ENCODE measurements at regions not wholly inside any gene's neighbourhood (a gene's known extent, or its start where the extent isn't known, plus 50 kb on each side); places are given as distances from the start of the nearest gene placed in this dataset.

DNA sequence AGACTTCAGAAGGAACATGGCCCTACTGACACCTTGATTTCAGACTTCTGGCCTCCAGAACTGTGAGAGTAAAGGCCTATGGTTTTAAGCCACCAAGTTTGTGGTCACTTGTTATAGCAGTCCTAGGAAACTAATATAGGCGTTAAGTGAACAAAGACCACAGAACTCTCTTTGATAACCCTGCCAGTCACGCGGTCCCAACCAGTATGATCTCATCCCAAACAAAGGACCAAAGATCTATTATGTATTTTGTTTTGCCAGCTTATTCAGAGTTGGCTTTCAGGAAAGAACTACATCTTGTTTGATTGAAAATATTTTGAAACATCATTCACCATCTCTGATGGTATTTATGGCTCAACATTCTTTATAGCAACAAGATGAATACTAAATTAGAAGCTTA, 294.4 kb upstream of the SLCO3A1 start:
- ATAC-seq: no peak
- H3K27ac ChIP-seq (ENCODE audit: low read depth, low read length): no peak overlapping the region
- no peak overlapping the region for H3K9ac ChIP-seq (ENCODE audit: low read length)
- no peaks in the 10 kb centered on the region for H3K9me2 ChIP-seq (ENCODE audit: insufficient read depth)
- POLR2A ChIA-PET: no interaction called here
- no peaks in the 10 kb centered on the region for H3K9me3 ChIP-seq (ENCODE audit: control insufficient read depth in 1 of 2, insufficient read depth in 1 of 2, low read depth in 1 of 2, low read length in 2 of 2)
- H4K20me1 ChIP-seq (ENCODE audit: insufficient read depth): no peaks in the 10 kb centered on the region
- RAD21 ChIA-PET (ENCODE audit: low non-redundant PET in 1 of 2, low total read pairs in 2 of 2, uncharacterized antibody in 2 of 2, unreplicated experiment in 2 of 2): no interaction called here
- TF ChIP-seq CBX3 (IDR thresholded peaks at IDR 0.05; ENCODE audit: low read depth): no peak
- CTCF ChIA-PET: no interaction called here
- no peaks in the 10 kb centered on the region for H3K79me2 ChIP-seq (ENCODE audit: insufficient read depth, low read length)
- H3K4me1 ChIP-seq (ENCODE audit: control insufficient read depth in 1 of 2, insufficient read depth in 2 of 2, low read length in 2 of 2): no peaks in the 10 kb centered on the region
- peaks cover 48% of the 10 kb centered on the region for H3K27me3 ChIP-seq (ENCODE audit: insufficient read depth, low read length)
- BruUV-seq (replicated peaks): no TSS peak
- H2AFZ ChIP-seq (ENCODE audit: low read depth, low read length, poor library complexity, severe bottlenecking): no peak overlapping the region
- intact Hi-C loops (cut with micrococcal nuclease): no loop called here
- no peak for DNase-seq (ENCODE audit: low read depth, low spot score)
- no peak overlapping the region for H3K4me3 ChIP-seq (replicated peaks in 1 of 2; ENCODE audit: low read depth in 1 of 2, low read length in 2 of 2)
- H3K4me2 ChIP-seq (ENCODE audit: low read length): no peak overlapping the region
- no peaks in the 10 kb centered on the region for H3K36me3 ChIP-seq (ENCODE audit: control insufficient read depth in 1 of 2, insufficient read depth in 2 of 2, low read length in 2 of 2)

DNA sequence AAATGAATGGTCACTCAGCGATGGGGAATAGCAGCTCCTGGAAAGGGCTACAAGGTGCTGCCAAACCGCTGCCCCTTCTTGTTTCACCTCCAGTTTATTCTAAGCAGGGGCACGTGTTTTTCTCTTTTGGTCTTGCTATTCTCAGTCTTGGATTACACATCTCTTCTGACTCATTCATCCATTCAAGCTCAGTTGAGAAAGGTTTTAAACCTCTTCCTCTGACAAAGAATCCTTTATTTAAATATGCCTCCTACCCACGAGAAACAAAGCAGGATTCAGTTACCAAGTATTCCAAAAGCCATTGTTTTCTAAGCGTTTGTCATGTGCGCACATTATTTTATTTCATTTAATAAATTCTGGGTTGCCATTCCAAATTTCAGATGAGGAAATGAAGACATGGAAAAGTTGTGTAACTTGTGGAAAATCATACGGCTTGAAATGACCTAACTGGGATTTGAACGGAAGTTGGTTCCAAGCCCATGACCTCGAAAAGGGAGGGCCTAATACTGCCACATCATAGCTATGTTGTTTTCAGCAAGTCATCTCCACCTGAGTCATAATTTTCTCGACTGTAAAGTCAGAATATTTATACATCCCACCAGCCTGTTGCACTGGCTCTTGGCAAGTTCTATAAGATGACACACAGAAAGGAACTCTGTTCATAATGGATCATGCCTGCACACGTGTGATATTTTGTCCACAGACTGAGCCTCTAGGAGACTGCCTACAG, 292.0 kb upstream of the SLCO3A1 start:
- Histone ChIP-seq H3K27me3 (ENCODE audit: insufficient read depth, low read length) (peaks cover 58% of the 10 kb centered on the region), H3K9me2 (ENCODE audit: insufficient read depth) (no peaks in the 10 kb centered on the region), H3K4me2 (ENCODE audit: low read length) (no peak overlapping the region), H2AFZ (ENCODE audit: low read depth, low read length, poor library complexity, severe bottlenecking) (no peak overlapping the region), H3K9me3 (ENCODE audit: control insufficient read depth in 1 of 2, insufficient read depth in 1 of 2, low read depth in 1 of 2, low read length in 2 of 2) (no peaks in the 10 kb centered on the region), H3K9ac (ENCODE audit: low read length) (no peak overlapping the region), H3K4me3 (replicated peaks in 1 of 2; ENCODE audit: low read depth in 1 of 2, low read length in 2 of 2) (no peak overlapping the region), H3K4me1 (ENCODE audit: control insufficient read depth in 1 of 2, insufficient read depth in 2 of 2, low read length in 2 of 2) (no peaks in the 10 kb centered on the region), H3K36me3 (ENCODE audit: control insufficient read depth in 1 of 2, insufficient read depth in 2 of 2, low read length in 2 of 2) (no peaks in the 10 kb centered on the region), H3K27ac (ENCODE audit: low read depth, low read length) (no peak overlapping the region), H3K79me2 (ENCODE audit: insufficient read depth, low read length) (no peaks in the 10 kb centered on the region), H4K20me1 (ENCODE audit: insufficient read depth) (no peaks in the 10 kb centered on the region)
- DNase-seq (ENCODE audit: low read depth, low spot score) (no peak), ATAC-seq (no peak)
- no TSS peak for BruUV-seq (replicated peaks)
- intact Hi-C loops (cut with micrococcal nuclease): no loop called here
- RAD21 ChIA-PET (ENCODE audit: low non-redundant PET in 1 of 2, low total read pairs in 2 of 2, uncharacterized antibody in 2 of 2, unreplicated experiment in 2 of 2): no interaction called here
- TF ChIP-seq CBX3 (IDR thresholded peaks at IDR 0.05; ENCODE audit: low read depth) (no peak), ZNF274 (IDR thresholded peaks at IDR 0.05; ENCODE audit: low read depth, low read length) (no peak), EZH2 (IDR thresholded peaks at IDR 0.05) (no peak), SRF (IDR thresholded peaks at IDR 0.05; ENCODE audit: low read depth) (no peak)
- TF ChIP-seq, protein P1, sequence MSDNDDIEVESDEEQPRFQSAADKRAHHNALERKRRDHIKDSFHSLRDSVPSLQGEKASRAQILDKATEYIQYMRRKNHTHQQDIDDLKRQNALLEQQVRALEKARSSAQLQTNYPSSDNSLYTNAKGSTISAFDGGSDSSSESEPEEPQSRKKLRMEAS (IDR thresholded peaks at IDR 0.05): no peak
- POLR2A ChIA-PET: no interaction called here
- CTCF ChIA-PET: no interaction called here

All from HCT116 (cell line).